ENCODE measurements at regions not wholly inside any gene's neighbourhood (a gene's known extent, or its start where the extent isn't known, plus 50 kb on each side); places are given as distances from the start of the nearest gene placed in this dataset.

- no peak for DNase-seq (ENCODE audit: low spot score)
These were observed 56.8 kb upstream of the CHST11 start for GRCh38 chr12:104399740-104400612.

- DNase-seq (ENCODE audit: low spot score) = no peak
These were observed 54.1 kb upstream of the CHST11 start for GRCh38 chr12:104402630-104403029.

- DNase-seq (ENCODE audit: low spot score) = peak; percentile 18
These were observed 52.0 kb upstream of the CHST11 start for GRCh38 chr12:104404781-104405180.

- DNase-seq (ENCODE audit: low spot score) = no peak
These were observed 50.6 kb upstream of the CHST11 start for GRCh38 chr12:104406164-104406563.

Measured in Ammon's horn (tissue), 1 donor.